ENCODE measurements at regions not wholly inside any gene's neighbourhood (a gene's known extent, or its start where the extent isn't known, plus 50 kb on each side); places are given as distances from the start of the nearest gene placed in this dataset.

GRCh38 chr2:234308813-234309195 lies 188.1 kb downstream of the ARL4C start:
- in situ Hi-C loops (cut with MboI; ENCODE audit: low sequenced_read_pairs): no loop called here

GRCh38 chr2:234308073-234308812 lies 188.6 kb downstream of the ARL4C start:
- in situ Hi-C loops (cut with MboI; ENCODE audit: low sequenced_read_pairs): no loop called here

GRCh38 chr2:234307322-234307961 lies 189.4 kb downstream of the ARL4C start:
- in situ Hi-C loops (cut with MboI; ENCODE audit: low sequenced_read_pairs): no loop called here

- in situ Hi-C loops (cut with MboI; ENCODE audit: low sequenced_read_pairs): no loop called here
Measured at GRCh38 chr2:234306426-234307173, 190.3 kb downstream of the ARL4C start.

- in situ Hi-C loops (cut with MboI; ENCODE audit: low sequenced_read_pairs): no loop called here
Measured at GRCh38 chr2:234305846-234306245, 191.0 kb downstream of the ARL4C start.

GRCh38 chr2:234304950-234305349 lies 191.9 kb downstream of the ARL4C start:
- in situ Hi-C loops (cut with MboI; ENCODE audit: low sequenced_read_pairs): no loop called here

- in situ Hi-C loops (cut with MboI; ENCODE audit: low sequenced_read_pairs): no loop called here
Measured at GRCh38 chr2:234302664-234302991, 194.3 kb downstream of the ARL4C start.

- in situ Hi-C loops (cut with MboI; ENCODE audit: low sequenced_read_pairs): no loop called here
Measured at GRCh38 chr2:234300932-234301823, 195.7 kb downstream of the ARL4C start.

- in situ Hi-C loops (cut with MboI; ENCODE audit: low sequenced_read_pairs): no loop called here
Measured at GRCh38 chr2:234300391-234300925, 196.4 kb downstream of the ARL4C start.

- in situ Hi-C loops (cut with MboI; ENCODE audit: low sequenced_read_pairs): loop anchor here (10.0 kb wide), 1 partner anchor 196 kb away; the partner anchor contains the start of gene ARL4C
Measured at GRCh38 chr2:234298918-234299317, 198.0 kb downstream of the ARL4C start.

GRCh38 chr2:234296991-234297390 lies 199.9 kb downstream of the ARL4C start:
- in situ Hi-C loops (cut with MboI; ENCODE audit: low sequenced_read_pairs): loop anchor here (10.0 kb wide), 1 partner anchor 198 kb away; the partner anchor contains the start of gene ARL4C

- in situ Hi-C loops (cut with MboI; ENCODE audit: low sequenced_read_pairs): loop anchor here (10.0 kb wide), 1 partner anchor 201 kb away; the partner anchor contains the start of gene ARL4C
Measured at GRCh38 chr2:234293973-234294372, 202.9 kb downstream of the ARL4C start.

GRCh38 chr2:234292962-234293243 lies 204.0 kb downstream of the ARL4C start:
- in situ Hi-C loops (cut with MboI; ENCODE audit: low sequenced_read_pairs): loop anchor here (10.0 kb wide), 1 partner anchor 202 kb away; the partner anchor contains the start of gene ARL4C

GRCh38 chr2:234292205-234292961 lies 204.5 kb downstream of the ARL4C start:
- in situ Hi-C loops (cut with MboI; ENCODE audit: low sequenced_read_pairs): loop anchor here (10.0 kb wide), 1 partner anchor 202 kb away; the partner anchor contains the start of gene ARL4C

GRCh38 chr2:234291765-234292204 lies 205.1 kb downstream of the ARL4C start:
- in situ Hi-C loops (cut with MboI; ENCODE audit: low sequenced_read_pairs): loop anchor here (10.0 kb wide), 1 partner anchor 203 kb away; the partner anchor contains the start of gene ARL4C

GRCh38 chr2:234290671-234291070 lies 206.2 kb downstream of the ARL4C start:
- in situ Hi-C loops (cut with MboI; ENCODE audit: low sequenced_read_pairs): loop anchor here (10.0 kb wide), 1 partner anchor 204 kb away; the partner anchor contains the start of gene ARL4C

- in situ Hi-C loops (cut with MboI; ENCODE audit: low sequenced_read_pairs): loop anchor here (10.0 kb wide), 1 partner anchor 205 kb away; the partner anchor contains the start of gene ARL4C
Measured at GRCh38 chr2:234289834-234290590, 206.9 kb downstream of the ARL4C start.

GRCh38 chr2:234288974-234289455 lies 207.9 kb downstream of the ARL4C start:
- in situ Hi-C loops (cut with MboI; ENCODE audit: low sequenced_read_pairs): no loop called here

GRCh38 chr2:234287650-234288049 lies 209.2 kb downstream of the ARL4C start:
- in situ Hi-C loops (cut with MboI; ENCODE audit: low sequenced_read_pairs): no loop called here

Data from HL-60/S4 (cell line).